GM12865 (cell line): ENCODE measurements at regions not wholly inside any gene's neighbourhood (a gene's known extent, or its start where the extent isn't known, plus 50 kb on each side); places are given as distances from the start of the nearest gene placed in this dataset.
A peak's percentile ranks its signal among the peaks of the same experiment; 100 is the strongest.

Source experiments
- DNase-seq: peaks from one replicate; pipeline ENCODE4 v3.0.0; 2010; ENCODE audit warnings: low read depth
- H3K4me3 ChIP-seq: 2 replicates; pipeline ENCODE4 v1.5.1; 2011; ENCODE audit warnings: mild to moderate bottlenecking, low read depth, low read length, control low read depth
- TF ChIP-seq, protein P1 (sequence below): IDR thresholded peaks from 2 replicates; pipeline ENCODE4 v1.5.1; 2011; ENCODE audit warnings: low read length, control low read depth, low read depth, inconsistent platforms; ENCODE audit not compliant: insufficient read depth; ENCODE audit errors: missing control alignments

DNA sequence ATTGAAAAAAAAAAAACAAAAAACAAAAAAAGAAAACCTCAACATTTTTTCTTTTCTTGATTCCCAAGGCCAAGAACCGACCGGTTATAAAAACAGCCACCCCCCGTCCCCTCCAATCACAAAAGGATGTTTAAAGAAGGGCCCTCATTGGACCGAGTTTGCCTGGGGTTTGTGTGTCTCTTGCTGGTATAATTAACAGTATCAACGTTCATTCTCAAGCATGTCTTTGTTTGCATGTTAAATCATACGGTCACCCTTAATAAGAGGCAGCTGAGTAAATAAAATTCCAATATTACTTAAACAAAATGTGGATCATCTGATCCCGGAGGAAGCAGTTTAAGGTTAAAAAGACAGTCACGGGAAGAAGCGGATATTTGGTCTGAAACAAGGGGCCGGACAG, 201.1 kb downstream of the PRDM2 start:
- no peak for DNase-seq
- no peak overlapping the region for H3K4me3 ChIP-seq
- TF ChIP-seq, protein P1, sequence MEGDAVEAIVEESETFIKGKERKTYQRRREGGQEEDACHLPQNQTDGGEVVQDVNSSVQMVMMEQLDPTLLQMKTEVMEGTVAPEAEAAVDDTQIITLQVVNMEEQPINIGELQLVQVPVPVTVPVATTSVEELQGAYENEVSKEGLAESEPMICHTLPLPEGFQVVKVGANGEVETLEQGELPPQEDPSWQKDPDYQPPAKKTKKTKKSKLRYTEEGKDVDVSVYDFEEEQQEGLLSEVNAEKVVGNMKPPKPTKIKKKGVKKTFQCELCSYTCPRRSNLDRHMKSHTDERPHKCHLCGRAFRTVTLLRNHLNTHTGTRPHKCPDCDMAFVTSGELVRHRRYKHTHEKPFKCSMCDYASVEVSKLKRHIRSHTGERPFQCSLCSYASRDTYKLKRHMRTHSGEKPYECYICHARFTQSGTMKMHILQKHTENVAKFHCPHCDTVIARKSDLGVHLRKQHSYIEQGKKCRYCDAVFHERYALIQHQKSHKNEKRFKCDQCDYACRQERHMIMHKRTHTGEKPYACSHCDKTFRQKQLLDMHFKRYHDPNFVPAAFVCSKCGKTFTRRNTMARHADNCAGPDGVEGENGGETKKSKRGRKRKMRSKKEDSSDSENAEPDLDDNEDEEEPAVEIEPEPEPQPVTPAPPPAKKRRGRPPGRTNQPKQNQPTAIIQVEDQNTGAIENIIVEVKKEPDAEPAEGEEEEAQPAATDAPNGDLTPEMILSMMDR: no peak

DNA sequence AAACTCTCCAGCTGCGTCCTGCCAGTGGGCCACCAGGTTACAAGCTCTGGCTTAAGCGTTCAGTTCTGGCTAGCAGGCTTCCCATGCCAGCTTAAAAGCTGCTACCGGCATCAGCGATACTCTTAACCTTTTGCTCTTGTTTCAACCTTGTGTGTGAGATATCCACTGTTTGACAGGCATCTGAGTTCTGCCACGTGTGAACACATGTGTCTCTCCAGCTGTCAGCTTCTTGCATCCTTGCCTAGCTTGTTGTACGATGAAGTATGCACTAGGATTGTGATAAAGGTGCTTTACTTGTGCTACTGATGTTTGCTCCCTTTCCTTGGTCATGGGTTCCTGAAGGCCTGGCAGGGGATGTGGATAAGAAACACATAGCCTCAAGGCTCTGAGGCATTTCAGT, 201.6 kb downstream of the PRDM2 start:
- H3K4me3 ChIP-seq: no peak overlapping the region
- no peak for DNase-seq
- TF ChIP-seq, protein P1: no peak

DNA sequence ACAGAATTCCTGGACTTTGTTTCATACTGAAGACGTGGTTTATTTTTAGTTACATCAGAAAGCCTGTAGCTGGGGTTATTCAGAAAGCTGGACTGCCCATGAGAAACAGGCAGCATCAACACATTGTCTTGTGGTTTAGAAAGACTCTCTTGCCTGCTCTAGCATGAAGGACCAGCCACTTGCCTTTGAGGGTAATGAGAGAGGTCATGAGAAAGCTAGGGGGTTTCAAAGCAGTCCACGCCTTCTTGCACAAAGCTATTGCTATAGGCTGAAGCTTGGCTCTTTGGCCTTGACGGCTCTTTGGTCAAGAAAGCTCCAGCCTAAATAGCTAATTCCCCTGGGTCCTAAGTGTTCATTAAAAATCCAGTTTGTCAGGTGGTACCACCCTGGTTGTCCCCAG, 208.1 kb downstream of the PRDM2 start:
- H3K4me3 ChIP-seq: no peak overlapping the region
- DNase-seq: peak; percentile 87
- TF ChIP-seq, protein P1: no peak

DNA sequence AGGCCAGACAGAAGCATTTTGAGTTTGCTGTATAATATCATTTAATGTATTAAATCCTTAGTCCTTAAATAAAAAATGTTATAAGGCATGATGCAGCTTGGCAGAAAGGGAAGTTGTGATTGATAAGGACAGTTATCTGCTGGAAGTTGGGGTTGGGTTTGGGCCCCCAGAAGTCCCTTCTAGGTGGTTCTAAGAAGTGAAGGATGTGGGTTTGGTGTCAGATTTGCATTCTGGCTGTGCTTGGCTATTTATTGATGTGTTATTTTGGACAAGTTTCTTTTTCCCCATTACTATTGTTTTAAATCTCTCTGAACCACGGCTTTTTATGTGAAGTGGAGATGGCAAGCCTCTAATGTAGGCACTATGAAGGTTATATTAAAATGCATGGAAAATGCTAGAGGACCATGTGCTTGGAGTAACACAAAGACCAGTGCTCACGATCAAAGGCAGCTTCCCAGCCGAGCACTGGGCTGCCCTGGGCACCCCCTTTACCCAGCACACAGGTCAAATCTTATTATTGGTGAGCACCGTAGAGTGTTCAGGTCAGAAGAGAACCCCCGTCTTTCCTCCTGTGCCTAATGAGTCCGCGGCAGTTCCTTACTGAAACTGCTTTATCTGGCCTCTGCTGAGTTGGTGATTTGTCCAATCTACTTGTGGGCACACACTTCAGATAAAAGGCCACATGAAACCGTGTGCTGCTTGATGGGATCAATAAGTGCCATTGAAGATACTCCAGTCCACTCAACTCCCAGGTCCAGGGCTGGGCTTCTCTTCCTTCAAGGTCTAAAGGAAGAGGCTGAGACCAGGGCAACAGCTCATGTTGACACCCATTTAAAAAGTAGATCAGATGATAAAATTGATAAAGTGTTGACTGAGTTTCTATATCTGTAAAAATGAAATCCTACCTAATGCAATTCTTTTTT, 212.0 kb downstream of the PRDM2 start:
- DNase-seq: peak; percentile 54
- H3K4me3 ChIP-seq: peak overlapping the region; percentile 27
- TF ChIP-seq, protein P1: no peak

DNA sequence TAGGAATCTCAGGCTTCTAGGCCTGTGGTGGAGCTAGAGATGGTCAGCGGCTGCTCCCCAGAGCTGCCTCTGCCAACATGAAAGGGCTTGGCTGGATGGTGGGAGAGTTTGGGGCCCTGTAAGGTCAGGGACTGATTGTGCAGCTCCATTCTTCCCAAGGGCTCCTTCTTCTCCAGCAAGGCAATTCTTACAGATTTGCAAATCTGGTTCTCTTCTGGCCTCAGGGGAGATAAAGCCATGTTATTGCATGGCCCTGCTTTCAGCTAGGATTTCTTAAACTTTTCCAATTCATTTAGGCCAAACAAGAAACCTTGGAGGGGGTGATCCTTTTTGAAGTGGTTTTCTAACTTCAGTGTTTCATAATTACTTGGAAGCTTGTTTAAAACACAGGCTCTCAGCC, 213.4 kb downstream of the PRDM2 start:
- no peak for DNase-seq
- TF ChIP-seq, protein P1: no peak
- no peak overlapping the region for H3K4me3 ChIP-seq

DNA sequence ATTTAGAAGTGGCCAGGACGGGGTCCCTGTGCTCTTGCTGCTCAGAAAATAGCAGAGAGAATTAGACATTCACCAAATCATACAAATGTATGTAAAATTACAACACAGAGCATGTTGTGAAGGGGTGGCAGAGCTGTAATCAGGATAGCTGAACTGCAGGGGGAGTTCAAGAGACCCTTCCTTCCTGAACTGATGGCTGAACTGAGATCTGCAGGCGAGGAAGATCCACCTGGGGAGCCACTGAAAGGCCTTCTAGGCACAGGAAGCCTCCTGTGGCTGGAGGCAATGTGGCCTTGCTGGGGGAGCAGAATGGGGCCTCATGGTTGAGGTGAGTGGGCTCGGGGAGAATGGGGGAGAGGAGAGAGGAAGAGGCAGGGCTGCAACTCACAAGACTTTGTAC, 216.5 kb downstream of the PRDM2 start:
- TF ChIP-seq, protein P1: no peak
- no peak overlapping the region for H3K4me3 ChIP-seq
- DNase-seq: no peak
